ENCODE measurements at regions not wholly inside any gene's neighbourhood (a gene's known extent, or its start where the extent isn't known, plus 50 kb on each side); places are given as distances from the start of the nearest gene placed in this dataset.

- DNase-seq = no peak
Observed at GRCh38 chr4:167290678-167291077, 56.4 kb upstream of the SPOCK3 start.

GRCh38 chr4:167308876-167309275 is 74.6 kb upstream of the SPOCK3 start:
- DNase-seq = no peak

DNA sequence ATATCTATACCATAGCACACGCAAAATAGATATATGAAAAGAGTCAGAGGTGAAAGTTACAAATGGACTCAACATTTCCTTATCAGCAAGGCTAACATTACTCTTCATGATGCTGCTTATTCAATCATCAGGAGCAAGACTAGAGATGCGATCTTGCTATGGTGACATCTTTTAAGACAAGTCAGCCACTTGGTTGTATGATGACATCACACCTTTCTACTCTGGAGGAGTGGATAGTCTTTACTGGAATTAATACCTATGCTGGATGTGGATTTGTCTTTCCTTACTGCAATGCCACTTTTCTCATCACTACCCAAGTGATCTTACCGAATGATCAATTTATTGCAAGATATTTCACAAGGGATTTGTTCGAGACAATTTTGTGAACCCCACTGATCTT is 87.0 kb upstream of the SPOCK3 start:
- DNase-seq = no peak

DNA sequence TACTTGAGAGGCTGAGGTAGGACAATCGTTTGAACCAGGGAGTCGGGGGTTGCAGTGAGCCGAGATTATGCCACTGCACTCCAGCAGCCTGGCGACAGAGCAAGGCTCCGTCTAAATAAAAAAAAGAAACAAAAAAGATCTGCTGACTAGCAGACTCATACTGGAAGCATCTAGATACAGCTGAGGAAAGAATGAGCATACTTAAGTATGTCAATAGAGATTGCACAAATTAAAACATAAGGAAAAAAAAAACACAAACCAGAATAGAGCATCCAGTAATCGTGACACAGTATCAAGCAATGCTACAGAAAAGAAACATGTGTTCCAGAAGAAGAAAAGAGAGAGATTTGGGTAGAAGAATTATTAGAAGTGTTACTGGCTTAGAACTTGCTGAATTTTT is 105.5 kb upstream of the SPOCK3 start:
- no peak for DNase-seq

DNA sequence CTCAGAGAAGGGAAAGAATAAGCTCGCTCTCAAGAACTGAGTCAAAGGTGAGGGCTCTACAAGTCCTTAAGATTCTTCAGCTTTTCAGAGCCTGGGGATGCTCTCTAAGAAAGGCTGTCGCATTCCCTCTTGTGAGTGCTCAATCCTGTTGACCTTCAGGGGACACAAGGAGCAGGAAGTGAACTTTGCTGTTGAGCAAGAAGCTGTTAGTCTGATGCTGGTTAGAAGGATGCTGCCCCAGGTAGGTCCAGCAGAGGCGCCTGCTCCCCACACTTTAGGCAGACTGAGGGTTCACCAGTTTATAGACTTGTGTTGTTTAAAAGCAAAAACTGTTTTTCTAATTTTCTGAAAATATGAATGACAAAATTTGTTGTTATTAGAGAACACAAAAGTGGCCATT is 125.4 kb upstream of the SPOCK3 start:
- DNase-seq = no peak

DNA sequence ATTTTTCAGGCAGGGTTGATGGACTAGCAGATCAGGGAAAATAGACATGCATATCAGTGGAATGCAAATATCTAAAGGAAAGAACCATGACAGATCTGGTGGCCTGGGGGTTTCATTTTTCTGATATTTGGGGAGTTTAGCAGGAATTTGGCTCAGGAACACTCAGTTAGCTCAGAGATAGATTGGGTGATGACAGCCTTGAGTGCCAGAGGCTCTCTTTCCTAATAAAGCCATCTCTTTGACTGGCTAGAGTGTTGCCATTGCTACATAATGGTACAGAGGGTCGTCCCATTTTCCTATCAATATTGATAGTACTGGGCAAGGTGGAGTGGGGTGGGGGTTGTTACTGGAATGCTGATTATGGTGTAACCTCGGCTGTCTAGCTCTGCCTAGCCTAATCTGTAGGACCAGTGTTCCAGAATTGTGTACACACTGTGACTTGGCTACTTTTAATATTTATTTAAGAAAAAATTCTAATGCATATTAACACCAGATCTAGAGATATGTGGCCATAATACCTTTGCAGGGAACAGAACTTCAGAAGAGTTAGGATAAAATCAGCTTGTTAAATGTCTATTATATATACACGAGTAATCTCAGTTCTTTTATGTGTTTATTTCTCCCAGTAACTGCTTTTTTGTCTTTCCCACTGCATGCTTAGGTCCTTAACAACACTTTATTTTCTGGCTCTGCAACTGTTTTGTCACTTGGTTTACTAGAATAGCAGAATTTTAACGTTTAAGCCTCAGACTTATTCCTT is 145.0 kb upstream of the SPOCK3 start:
- DNase-seq = no peak

GRCh38 chr4:167380964-167381363 is 146.7 kb upstream of the SPOCK3 start:
- DNase-seq = no peak

DNA sequence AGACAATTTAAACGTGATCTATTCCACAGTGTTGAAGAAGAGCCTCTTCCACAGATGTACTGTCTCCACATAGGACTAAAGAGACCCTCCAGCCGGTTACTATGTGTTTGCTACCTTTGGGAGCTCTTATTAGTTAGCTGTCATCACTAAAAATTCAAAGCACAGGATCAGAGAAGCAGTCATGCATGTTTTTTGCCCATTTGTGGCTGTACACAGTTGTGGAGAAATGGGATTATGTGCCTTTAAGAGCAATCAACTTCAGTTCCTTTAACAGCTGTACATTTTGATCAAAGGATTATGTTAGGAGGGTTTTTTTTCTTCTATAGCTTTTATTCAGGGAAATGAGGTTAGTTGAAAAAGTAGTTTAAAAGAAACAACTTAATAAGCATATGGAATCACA is 149.0 kb upstream of the SPOCK3 start:
- DNase-seq = no peak

DNA sequence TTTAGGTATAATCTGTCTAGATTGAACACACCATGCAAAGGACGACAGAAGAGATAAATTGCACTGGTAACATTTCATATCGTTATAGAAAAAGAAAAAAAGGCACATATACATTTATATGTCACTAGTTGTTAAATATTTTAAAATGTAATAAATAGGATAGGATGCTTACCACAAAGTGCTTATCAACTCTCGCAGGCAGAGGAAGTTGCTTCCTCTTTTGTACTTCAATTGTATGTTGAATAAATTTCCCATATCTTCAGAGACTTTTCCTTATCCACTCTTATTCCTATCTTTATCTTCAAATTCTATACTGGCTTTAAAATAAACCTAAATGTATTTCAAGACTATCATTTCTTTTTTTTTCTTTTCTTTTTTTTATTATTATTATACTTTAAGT is 163.3 kb upstream of the SPOCK3 start:
- DNase-seq = no peak

DNA sequence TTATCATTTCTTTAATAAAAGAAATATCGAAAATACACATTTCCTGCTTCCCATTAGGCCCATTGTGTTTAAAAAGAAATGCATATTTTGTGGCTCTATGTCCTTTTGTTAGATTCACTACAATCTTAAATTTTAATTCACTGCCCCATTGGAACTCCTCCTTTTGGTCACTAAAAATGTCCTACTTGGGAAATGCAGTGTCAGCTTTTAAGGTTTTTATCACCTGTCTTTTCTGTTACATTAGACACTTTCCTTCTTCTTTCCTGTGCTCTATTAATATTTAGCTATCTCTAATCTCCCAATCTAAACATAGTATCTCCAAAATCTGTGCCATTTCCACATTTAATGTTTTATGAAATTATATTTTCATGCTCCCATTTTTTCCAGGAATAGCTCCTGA is 164.9 kb upstream of the SPOCK3 start:
- DNase-seq = no peak

DNA sequence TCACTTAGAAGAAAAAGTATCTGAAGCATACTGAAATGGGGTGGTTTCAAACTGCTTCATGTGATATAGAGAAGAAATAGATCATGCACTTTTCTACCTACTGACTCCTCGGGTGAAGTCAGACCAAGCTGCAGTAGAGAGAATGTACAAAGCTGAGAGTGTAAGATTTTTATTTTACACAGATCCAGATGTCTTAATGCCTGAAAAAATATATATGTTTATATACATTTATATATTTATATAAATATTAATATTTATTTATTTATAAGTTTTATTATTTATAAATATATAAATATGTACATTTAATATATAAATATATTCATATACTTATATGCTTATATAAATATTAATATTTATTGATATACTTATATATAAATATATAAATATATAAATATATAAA is 171.9 kb upstream of the SPOCK3 start:
- DNase-seq = no peak

GRCh38 chr4:167415461-167415860 is 181.2 kb upstream of the SPOCK3 start:
- no peak for DNase-seq

- DNase-seq = peak; percentile 12
Observed at GRCh38 chr4:167419468-167420140, 185.3 kb upstream of the SPOCK3 start.

DNA sequence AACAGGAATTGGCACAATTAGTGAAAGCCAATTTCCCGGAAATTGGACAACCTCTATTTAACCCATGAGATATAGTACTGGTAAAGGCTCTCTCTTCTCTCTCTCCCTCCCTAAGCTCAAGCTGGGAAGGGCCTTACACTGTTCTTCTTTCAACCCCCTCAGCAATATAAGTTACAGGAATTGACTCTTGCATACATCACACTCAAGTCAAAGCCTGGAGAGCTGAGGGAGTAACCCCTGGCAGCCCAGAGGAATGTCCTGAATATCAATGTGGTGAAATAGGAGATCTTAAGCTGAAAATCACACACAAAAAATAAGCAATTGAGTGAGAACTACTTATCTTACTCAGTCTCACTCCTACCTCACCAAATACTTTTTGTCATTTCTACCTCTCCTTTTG is 186.9 kb upstream of the SPOCK3 start:
- DNase-seq = no peak

- DNase-seq = no peak
Observed at GRCh38 chr4:167424341-167425256, 190.3 kb upstream of the SPOCK3 start.

DNA sequence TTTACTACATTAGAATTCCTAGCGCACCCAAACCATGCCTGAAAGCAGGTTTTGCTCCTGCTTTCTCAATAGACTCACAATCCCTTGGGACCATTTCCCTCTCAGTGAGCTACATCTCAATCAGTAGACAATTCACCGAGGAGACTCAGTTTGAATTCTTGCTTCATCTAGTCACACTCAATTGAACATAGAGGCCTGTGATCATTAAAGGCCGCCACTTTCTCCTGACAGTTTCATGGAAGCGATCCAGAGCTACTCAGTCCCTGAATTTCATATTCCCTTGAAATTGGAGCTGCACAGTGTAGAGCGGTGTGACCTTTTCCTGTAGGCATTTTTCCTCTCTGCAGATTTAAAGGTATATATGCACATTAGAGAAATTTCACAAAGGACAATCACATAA is 193.9 kb upstream of the SPOCK3 start:
- no peak for DNase-seq

DNA sequence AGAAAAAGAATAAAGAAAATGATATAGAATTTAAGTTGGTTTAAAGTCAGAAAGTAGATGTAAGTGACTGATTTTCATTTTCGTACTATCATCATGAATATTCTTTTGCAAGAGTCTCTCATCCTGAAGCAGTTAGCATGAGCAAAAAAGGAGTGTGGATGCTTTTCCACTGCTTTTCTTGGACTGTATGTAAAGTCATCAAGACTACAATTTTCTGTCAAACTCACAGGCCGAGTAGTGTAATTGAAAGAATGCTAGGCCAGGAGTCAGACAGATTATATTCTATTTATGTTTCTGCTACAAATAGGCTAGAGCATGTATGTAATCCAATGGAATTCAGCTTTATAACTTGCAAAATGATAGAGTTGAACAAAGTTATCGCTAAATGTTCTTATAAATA is 197.1 kb upstream of the SPOCK3 start:
- DNase-seq = no peak

DNA sequence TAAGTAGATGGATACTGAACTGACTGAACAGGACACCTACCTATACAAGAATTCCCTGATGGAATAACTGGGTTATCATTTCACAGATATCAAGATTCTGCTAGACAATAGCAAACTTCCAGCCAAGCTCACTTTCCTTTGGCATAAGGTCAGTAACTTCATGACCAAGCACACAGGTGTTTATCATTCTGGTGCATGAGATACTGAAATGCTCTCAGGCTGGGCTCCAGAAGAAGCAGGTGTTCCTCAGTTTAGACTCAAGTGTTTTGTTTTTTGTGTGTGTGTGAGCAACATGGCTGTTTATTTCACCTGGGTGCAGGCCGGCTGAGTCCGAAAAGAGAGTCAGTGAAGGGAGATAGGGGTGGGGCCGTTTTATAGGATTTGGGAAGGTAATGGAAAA is 201.5 kb upstream of the SPOCK3 start:
- DNase-seq = no peak

DNA sequence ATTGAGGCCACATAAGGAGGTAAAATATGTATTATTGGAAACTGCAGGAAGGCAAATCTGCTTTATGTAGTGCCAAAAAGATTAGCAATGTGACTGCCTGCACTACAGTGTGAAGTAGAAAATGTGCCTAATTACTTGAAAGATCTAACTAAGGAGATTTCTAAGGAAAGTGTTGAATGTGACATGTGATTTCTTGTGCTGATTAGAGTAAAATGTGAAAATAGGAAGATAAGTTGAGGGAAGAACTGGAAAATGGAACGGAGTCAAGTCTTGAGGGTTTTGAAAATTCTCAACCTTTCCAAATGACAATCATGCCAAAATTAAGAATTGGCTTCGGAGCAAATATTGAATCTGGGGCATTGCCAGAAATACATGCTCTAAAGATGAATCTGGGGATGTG is 209.5 kb upstream of the SPOCK3 start:
- DNase-seq = no peak

GRCh38 chr4:167452922-167453430 is 218.7 kb upstream of the SPOCK3 start:
- peak; percentile 1 for DNase-seq

DNA sequence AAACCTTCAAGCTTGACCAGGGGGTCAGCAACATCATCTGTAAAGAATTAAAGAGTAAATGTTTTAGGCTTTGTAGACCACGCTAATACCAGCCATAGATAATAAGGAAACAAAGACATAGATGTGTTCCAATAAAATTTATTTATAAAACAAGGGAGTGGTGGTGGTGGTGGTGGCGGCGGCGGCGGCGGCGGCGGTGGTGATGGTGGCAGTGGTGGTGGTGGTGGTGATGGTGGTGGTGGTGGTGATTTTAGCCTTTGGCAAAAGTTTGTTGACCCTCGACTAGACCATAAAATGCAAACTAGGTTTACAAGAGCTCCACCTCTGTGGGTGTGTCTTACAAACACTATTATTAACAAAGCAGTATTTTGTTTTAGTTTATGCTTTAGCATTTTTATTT is 222.3 kb upstream of the SPOCK3 start:
- no peak for DNase-seq

DNA sequence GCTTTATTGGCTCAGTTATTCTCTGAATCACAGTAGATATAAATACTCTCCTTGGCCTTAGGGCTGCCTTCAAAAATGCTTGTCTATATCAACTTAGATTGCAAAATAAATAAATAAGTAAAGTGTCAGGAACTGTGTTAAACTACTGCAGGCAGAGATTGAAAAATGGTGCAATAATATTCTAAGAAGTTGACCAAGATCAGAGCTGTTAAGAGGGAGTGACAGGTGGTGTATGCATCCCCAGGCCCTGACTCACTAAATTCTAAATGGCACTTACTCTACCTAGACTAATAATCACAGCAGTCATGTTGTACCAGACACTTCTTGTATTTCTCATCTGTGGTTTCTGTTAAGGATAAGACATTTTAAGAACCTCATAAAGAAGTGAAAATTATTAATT is 235.1 kb upstream of the SPOCK3 start:
- no peak for DNase-seq

DNA sequence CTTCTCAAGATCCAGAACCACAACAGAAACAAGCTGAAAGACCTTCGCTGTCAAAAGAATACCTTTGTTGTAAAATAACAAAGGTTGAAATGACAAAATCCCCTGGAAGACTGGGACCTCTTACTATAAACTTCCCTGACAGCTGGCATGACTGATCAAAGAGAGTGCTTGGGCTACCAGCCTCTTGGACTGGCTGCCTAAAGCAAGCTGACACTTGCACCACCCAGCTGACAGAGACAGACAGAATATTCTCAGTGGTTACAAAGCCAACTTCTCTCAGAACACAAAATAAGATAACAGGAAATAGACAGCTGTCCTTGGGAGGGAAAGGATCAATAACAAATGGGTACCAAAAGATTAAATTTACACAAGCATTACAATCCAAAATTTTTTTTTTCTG is 241.7 kb upstream of the SPOCK3 start:
- DNase-seq = no peak

- DNase-seq = no peak
Observed at GRCh38 chr4:167492007-167492406, 257.7 kb upstream of the SPOCK3 start.
